Panc1 (cell line): ENCODE measurements at regions not wholly inside any gene's neighbourhood (a gene's known extent, or its start where the extent isn't known, plus 50 kb on each side); places are given as distances from the start of the nearest gene placed in this dataset.

ENCODE experiments used
- TF ChIP-seq, protein P1 (sequence below), 2 experiments: IDR thresholded peaks; 2 replicates each; pipeline ENCODE4 v1.6.1; 2011 to 2012; ENCODE audit warnings: low read depth in 2 of 2, control low read depth in 1 of 2, low read length in 1 of 2, mild to moderate bottlenecking in 1 of 2, moderate library complexity in 1 of 2; ENCODE audit not compliant: insufficient read depth in 1 of 2
- TF ChIP-seq, protein P2 (sequence below): fragments of 450-650 bp; IDR thresholded peaks from 2 replicates; pipeline ENCODE4 v1.5.1; 2017; ENCODE audit warnings: mild to moderate bottlenecking

DNA sequence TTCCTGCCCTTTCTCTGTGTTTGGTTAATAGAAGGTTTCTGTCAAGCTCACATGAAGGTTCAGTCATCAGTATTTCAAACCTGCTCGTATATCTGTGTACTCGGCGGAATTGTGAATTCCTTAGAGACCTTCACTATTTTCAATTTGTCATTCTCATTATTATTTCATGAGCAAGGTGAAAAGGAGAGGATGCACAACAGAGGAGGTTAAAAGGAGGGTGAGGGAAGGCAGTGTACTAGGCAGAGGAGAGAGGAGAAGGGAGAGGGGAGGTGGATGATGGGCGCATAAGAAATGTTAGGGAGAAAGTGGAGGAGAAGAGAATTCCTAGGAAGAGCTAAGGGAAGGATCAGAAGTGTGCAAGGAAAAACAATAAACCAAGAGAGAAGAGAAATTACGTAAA lies 185.0 kb upstream of the COBL start:
- TF ChIP-seq, protein P1, sequence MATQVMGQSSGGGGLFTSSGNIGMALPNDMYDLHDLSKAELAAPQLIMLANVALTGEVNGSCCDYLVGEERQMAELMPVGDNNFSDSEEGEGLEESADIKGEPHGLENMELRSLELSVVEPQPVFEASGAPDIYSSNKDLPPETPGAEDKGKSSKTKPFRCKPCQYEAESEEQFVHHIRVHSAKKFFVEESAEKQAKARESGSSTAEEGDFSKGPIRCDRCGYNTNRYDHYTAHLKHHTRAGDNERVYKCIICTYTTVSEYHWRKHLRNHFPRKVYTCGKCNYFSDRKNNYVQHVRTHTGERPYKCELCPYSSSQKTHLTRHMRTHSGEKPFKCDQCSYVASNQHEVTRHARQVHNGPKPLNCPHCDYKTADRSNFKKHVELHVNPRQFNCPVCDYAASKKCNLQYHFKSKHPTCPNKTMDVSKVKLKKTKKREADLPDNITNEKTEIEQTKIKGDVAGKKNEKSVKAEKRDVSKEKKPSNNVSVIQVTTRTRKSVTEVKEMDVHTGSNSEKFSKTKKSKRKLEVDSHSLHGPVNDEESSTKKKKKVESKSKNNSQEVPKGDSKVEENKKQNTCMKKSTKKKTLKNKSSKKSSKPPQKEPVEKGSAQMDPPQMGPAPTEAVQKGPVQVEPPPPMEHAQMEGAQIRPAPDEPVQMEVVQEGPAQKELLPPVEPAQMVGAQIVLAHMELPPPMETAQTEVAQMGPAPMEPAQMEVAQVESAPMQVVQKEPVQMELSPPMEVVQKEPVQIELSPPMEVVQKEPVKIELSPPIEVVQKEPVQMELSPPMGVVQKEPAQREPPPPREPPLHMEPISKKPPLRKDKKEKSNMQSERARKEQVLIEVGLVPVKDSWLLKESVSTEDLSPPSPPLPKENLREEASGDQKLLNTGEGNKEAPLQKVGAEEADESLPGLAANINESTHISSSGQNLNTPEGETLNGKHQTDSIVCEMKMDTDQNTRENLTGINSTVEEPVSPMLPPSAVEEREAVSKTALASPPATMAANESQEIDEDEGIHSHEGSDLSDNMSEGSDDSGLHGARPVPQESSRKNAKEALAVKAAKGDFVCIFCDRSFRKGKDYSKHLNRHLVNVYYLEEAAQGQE (IDR thresholded peaks at IDR 0.05; ENCODE audit: insufficient read depth in 1 of 2, low read depth in 2 of 2, low read length in 1 of 2): no peak
- TF ChIP-seq, protein P2, sequence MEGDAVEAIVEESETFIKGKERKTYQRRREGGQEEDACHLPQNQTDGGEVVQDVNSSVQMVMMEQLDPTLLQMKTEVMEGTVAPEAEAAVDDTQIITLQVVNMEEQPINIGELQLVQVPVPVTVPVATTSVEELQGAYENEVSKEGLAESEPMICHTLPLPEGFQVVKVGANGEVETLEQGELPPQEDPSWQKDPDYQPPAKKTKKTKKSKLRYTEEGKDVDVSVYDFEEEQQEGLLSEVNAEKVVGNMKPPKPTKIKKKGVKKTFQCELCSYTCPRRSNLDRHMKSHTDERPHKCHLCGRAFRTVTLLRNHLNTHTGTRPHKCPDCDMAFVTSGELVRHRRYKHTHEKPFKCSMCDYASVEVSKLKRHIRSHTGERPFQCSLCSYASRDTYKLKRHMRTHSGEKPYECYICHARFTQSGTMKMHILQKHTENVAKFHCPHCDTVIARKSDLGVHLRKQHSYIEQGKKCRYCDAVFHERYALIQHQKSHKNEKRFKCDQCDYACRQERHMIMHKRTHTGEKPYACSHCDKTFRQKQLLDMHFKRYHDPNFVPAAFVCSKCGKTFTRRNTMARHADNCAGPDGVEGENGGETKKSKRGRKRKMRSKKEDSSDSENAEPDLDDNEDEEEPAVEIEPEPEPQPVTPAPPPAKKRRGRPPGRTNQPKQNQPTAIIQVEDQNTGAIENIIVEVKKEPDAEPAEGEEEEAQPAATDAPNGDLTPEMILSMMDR: no peak
